VCaP (cell line): ENCODE measurements at regions not wholly inside any gene's neighbourhood (a gene's known extent, or its start where the extent isn't known, plus 50 kb on each side); places are given as distances from the start of the nearest gene placed in this dataset.
"Not testable (repeated sequence)": the region's sequence is repeated elsewhere in the genome, so short reads cannot be mapped to it uniquely, and the experiment has no call there.

Experiments used
- H3K27ac ChIP-seq: fragments of 450-650 bp; 2 replicates; pipeline ENCODE4 v1.5.1; 2017
- TF ChIP-seq, protein P1 (sequence below): fragments of 450-650 bp; conservative IDR thresholded peaks from 2 replicates; pipeline ENCODE4 v1.5.1; 2017; ENCODE audit warnings: mild to moderate bottlenecking, moderate library complexity

DNA sequence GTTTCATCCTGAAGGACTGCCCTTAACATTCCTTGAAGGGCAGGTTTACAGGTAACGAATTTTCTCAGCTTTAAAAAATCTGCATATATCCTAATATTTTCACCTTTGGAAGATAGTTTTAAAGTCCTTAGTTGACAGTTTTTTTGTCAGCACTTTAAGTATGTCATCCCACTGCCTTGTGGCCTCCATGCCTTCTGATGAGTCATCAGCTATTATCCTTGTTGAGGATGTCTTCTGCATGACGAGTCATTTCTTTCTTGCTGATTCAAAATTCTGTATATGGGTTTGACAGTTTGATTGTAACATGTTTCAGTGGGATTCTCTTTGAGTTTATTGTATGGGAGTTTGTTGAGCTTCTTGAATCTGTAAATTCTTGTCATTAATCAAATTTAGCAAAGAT is 500.6 kb downstream of the DISC1 start:
- no peak overlapping the region for H3K27ac ChIP-seq
- TF ChIP-seq, protein P1, sequence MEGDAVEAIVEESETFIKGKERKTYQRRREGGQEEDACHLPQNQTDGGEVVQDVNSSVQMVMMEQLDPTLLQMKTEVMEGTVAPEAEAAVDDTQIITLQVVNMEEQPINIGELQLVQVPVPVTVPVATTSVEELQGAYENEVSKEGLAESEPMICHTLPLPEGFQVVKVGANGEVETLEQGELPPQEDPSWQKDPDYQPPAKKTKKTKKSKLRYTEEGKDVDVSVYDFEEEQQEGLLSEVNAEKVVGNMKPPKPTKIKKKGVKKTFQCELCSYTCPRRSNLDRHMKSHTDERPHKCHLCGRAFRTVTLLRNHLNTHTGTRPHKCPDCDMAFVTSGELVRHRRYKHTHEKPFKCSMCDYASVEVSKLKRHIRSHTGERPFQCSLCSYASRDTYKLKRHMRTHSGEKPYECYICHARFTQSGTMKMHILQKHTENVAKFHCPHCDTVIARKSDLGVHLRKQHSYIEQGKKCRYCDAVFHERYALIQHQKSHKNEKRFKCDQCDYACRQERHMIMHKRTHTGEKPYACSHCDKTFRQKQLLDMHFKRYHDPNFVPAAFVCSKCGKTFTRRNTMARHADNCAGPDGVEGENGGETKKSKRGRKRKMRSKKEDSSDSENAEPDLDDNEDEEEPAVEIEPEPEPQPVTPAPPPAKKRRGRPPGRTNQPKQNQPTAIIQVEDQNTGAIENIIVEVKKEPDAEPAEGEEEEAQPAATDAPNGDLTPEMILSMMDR, result no peak

DNA sequence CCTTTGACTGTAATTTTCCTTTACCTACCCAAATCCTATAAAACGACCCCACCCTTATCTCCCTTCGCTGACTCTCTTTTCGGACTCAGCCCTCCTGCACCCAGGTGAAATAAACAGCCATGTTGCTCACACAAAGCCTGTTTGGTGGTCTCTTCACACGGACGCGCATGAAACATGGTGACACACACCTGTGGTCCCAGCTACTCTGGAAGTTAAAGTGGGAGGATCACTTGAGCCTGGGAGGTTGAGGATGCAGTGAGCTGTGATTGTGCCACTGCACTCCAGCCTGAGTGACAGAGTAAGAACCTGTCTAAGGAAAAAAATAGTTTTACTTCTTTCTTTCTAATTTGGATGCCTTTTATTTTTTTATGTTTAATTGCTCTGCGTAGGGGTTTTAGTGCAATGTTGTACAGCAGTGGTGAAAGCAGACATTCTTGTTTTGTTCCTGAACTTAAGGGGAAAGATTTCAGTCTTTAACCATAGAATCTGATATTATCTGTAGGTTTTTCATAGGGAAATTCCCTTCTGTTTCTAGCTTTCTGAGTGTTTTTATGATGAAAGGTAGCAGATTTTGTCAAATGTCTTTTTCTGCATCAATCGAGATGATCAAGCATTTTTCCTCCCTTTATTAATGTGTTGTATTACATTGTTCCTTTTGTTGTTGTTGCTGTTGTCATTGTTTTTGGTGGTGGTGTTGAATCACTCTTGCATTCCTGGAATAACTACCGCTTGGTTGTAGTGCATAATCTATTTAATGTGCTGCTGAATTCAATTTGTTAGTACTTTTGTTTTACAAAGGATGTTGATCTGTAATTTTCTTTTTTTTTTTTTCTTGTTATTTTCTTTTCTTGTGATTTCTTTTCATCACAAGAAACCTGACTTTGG is 497.4 kb downstream of the DISC1 start:
- TF ChIP-seq, protein P1, result no peak
- H3K27ac ChIP-seq, result no peak overlapping the region

DNA sequence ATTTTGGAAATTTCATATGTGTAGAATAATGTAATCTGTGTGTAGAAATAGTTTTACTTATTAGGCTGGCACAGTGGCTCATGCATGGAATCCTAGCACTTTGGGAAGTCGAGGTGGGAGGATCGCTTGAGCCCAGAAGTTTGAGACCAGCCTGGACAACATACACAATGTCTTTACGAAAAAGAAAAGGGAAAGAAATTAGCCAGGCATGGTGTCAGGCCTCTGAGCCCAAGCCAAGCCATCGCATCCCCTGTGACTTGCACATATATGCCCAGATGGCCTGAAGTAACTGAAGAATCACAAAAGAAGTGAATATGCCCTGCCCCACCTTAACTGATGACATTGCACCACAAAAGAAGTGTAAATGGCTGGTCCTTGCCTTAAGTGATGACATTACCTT is 491.3 kb downstream of the DISC1 start:
- H3K27ac ChIP-seq, result not testable (repeated sequence)

DNA sequence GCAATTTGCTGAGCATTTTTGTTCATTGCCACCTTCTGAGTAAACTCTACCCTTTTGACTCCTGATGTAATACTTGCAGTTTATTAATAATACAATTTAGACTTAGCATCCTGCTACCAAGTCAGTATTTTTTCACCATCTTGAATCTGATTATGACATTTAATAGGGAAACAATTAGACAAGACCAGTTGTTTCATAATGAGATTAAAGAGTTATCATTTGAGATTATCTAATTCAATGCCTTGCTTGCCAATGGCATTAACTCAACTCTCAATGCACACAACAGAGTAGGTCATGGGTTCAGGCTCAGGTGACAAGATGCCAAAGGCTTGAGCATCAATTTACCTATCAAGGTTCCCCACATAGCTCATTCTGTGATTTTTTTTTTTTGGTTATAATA is 488.4 kb downstream of the DISC1 start:
- no peak overlapping the region for H3K27ac ChIP-seq
- TF ChIP-seq, protein P1, result no peak

DNA sequence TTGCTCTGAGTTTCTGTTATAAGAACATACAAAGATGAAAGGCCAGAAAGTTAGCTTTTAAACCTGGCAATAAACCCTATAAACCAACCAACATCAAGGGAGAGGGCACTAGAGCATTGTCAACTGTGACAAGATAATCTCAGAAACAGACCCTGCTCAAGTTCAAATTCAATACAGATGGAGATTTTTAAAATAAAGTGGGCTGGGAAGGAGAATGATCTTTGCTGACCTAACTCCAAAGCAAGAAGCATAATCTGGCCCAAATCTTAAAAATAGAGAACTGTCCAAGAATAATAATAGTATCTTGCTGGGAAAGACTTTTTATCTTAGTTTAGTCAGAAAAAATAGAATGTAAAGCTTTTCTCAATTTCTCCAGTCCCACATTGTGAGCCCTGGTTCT is 485.5 kb downstream of the DISC1 start:
- no peak overlapping the region for H3K27ac ChIP-seq
- TF ChIP-seq, protein P1, result no peak

DNA sequence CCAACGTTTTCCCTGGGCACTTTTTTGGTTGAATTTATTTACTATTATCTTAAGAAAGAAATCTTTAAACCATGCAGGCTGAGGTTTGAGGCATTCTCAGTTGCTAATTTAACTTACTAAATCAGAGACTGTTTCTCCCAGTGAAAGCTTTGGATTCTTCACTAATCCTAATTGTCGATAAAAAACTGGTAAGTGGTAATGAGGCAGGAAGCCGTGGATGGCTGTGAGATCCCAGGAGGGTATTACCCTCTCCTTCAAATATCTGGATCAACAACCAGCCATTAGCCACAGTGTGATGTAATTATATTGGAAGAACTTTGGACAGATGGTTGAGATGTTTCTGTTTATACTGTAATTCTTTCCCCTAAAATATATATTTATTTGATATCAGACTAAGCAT is 485.0 kb downstream of the DISC1 start:
- H3K27ac ChIP-seq, result no peak overlapping the region
- TF ChIP-seq, protein P1, result no peak

DNA sequence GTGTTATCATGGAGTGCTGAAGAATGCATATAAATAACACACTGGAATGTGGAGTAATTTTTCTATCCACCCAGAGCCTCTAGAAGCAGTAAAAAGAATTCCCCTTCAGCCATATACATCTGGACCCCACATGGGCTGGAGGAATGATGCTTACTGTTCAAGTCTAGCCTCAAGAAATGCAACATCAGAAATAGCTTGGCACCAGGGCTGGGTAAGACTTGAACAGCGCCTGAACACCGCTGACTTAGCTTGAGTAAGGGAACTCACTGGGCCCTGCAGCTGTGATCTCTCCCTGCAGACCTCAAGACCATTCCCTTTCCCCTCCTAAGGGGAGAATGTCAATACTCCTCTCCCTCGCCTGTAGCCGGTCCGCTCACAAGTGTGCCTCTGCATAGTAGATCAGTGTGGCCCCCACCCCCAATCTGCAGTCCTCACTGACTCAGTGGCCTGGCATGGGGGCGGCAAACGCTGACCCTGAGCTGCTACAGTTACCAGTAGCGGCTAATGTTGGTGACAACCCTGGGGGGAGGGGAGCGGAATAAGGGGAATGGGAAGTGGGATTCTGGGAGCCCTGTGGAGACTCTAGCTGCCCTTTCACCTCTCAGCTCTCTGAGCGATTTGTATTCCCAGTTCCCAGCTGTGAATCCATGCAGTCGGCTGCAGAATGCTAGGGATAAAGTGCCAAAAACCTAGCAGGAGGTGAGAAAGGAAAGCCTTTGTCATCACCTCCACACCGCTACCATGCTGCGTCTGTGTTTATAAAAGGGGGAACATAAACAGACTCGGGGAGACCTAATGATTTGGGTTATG is 483.9 kb downstream of the DISC1 start:
- H3K27ac ChIP-seq, result no peak overlapping the region
- TF ChIP-seq, protein P1, result no peak
